ENCODE measurements at regions not wholly inside any gene's neighbourhood (a gene's known extent, or its start where the extent isn't known, plus 50 kb on each side); places are given as distances from the start of the nearest gene placed in this dataset.

- Histone ChIP-seq H3K9me3 (ENCODE audit: low read length) (no peaks in the 10 kb centered on the region), H3K4me3 (replicated peaks in 1 of 3; ENCODE audit: insufficient read depth in 1 of 3, low read depth in 2 of 3, low read length in 3 of 3) (no peak overlapping the region), H3K9ac (ENCODE audit: insufficient read depth, low read depth, low read length) (no peak overlapping the region), H4K20me1 (ENCODE audit: insufficient read depth, low read length) (no peaks in the 10 kb centered on the region), H3K36me3 (replicated peaks in 1 of 2; ENCODE audit: control insufficient read depth in 1 of 2, insufficient read depth in 2 of 2, low read length in 2 of 2) (no peaks in the 10 kb centered on the region), H3K4me1 (ENCODE audit: insufficient read depth, low read length) (no peaks in the 10 kb centered on the region), H3K27ac (ENCODE audit: extremely low read length, insufficient read depth, low read length) (no peak overlapping the region), H2AFZ (ENCODE audit: low read length) (no peak overlapping the region), H3K79me2 (ENCODE audit: insufficient read depth, low read length) (no peaks in the 10 kb centered on the region), H3K27me3 (ENCODE audit: control insufficient read depth in 1 of 2, insufficient read depth in 2 of 2, low read length in 2 of 2) (peaks cover 0 to 3% of the 10 kb centered on the region in 2 experiments; a peak in 2 of 5 replicates), H3K4me2 (ENCODE audit: low read depth, low read length) (no peak overlapping the region)
- TF ChIP-seq ZNF33B (CRISPR knock-in tag; IDR thresholded peaks at IDR 0.05) (no peak), ZNF720 (CRISPR knock-in tag; IDR thresholded peaks at IDR 0.05) (no peak), ZNF205 (CRISPR knock-in tag; IDR thresholded peaks at IDR 0.05) (no peak), KIAA2018 (CRISPR knock-in tag; IDR thresholded peaks at IDR 0.05; ENCODE audit: borderline replicate concordance) (no peak), ZNF20 (CRISPR knock-in tag; IDR thresholded peaks at IDR 0.05) (no peak), ONECUT2 (CRISPR knock-in tag; IDR thresholded peaks at IDR 0.05) (no peak), CAMTA2 (CRISPR knock-in tag; IDR thresholded peaks at IDR 0.05; ENCODE audit: borderline replicate concordance) (no peak), ZNF10 (CRISPR knock-in tag; IDR thresholded peaks at IDR 0.05; ENCODE audit: borderline replicate concordance, low read depth) (no peak), POLR2A (IDR thresholded peaks at IDR 0.05; ENCODE audit: insufficient read depth in 1 of 2, low read depth in 2 of 2, low read length in 2 of 2) (no peak)
- ChIA-PET POLR2A (no interaction called here), CTCF (ENCODE audit: low intra/inter-chr PET ratio, low total read pairs) (no interaction called here)
- WGBS (ENCODE audit: low lambda C conversion rate): 0% methylated on average over 1 of the region's 2 CpGs
- FAIRE-seq (no peak), ATAC-seq (no peak), DNase-seq (ENCODE audit: low spot score) (no peak)
- intact Hi-C loops (cut with micrococcal nuclease; ENCODE audit: unreplicated experiment): no loop called here
- BruUV-seq (replicated peaks): no TSS peak
- in situ Hi-C loops (cut with HindIII; ENCODE audit: extremely low pct_ligation_motif_present, low pct_unique_long_range_greater_than_20kb): no loop called here
These were observed 70.8 kb upstream of the B3GAT1 start for GRCh38 chr11:134482865-134483264.
